ENCODE measurements at regions not wholly inside any gene's neighbourhood (a gene's known extent, or its start where the extent isn't known, plus 50 kb on each side); places are given as distances from the start of the nearest gene placed in this dataset.
A peak's percentile ranks its signal among the peaks of the same experiment; 100 is the strongest.

GRCh38 chr5:91315701-91316100, 67.4 kb downstream of the ARRDC3 start:
- Histone ChIP-seq H3K27ac (peak overlapping the region in 1 of 4 donors; percentile 85), H3K4me1 (peaks cover 38 to 42% (median 40%) of the 10 kb centered on the region in 4 donors), H3K9me3 (no peaks in the 10 kb centered on the region), H3K4me3 (no peak overlapping the region), H3K36me3 (no peaks in the 10 kb centered on the region), H3K27me3 (no peaks in the 10 kb centered on the region)
- no peak for ATAC-seq (ENCODE audit: low FRiP score in 2 of 2)
- TF ChIP-seq POLR2A (IDR thresholded peaks at IDR 0.05), result no peak
- no peak for TF ChIP-seq CTCF (IDR thresholded peaks at IDR 0.05)
- TF ChIP-seq EP300 (IDR thresholded peaks at IDR 0.05), result no peak
- TF ChIP-seq POLR2AphosphoS5 (IDR thresholded peaks at IDR 0.05), result no peak
- no peak for DNase-seq
- 86 to 91% methylated on average over 4 of the region's 4 CpGs for WGBS, 2 donors

GRCh38 chr5:91313757-91314673, 69.1 kb downstream of the ARRDC3 start:
- DNase-seq (peak in 1 of 2 donors; percentile 93), ATAC-seq (ENCODE audit: low FRiP score in 2 of 2) (peak; percentile 67 to 72)
- H3K4me1 ChIP-seq, result peaks cover 39 to 45% (median 41%) of the 10 kb centered on the region in 4 donors
- H3K27me3 ChIP-seq, result no peaks in the 10 kb centered on the region
- H3K36me3 ChIP-seq, result no peaks in the 10 kb centered on the region
- H3K4me3 ChIP-seq, result peak overlapping the region in 2 of 4 donors; percentile 7 to 9
- no peaks in the 10 kb centered on the region for H3K9me3 ChIP-seq
- H3K27ac ChIP-seq, result peak overlapping the region; percentile 85 to 91 (median 88)
- TF ChIP-seq CTCF (IDR thresholded peaks at IDR 0.05) (no peak), POLR2AphosphoS5 (IDR thresholded peaks at IDR 0.05) (peak; percentile 90 to 92), EP300 (IDR thresholded peaks at IDR 0.05) (peak in 2 of 4 donors; percentile 5 to 92), POLR2A (IDR thresholded peaks at IDR 0.05) (peak in 1 of 4 donors; percentile 77)
- WGBS, 2 donors, result 37 to 42% methylated on average over 9 of the region's 9 CpGs

GRCh38 chr5:91312698-91313097, 70.4 kb downstream of the ARRDC3 start:
- Histone ChIP-seq H3K4me3 (peak overlapping the region in 1 of 4 donors; percentile 9), H3K36me3 (no peaks in the 10 kb centered on the region), H3K4me1 (peaks cover 39 to 45% (median 41%) of the 10 kb centered on the region in 4 donors), H3K27me3 (no peaks in the 10 kb centered on the region), H3K27ac (peak overlapping the region; percentile 85 to 91 (median 88)), H3K9me3 (no peaks in the 10 kb centered on the region)
- ATAC-seq (ENCODE audit: low FRiP score in 2 of 2), result no peak
- DNase-seq, result no peak
- TF ChIP-seq CTCF (IDR thresholded peaks at IDR 0.05) (no peak), EP300 (IDR thresholded peaks at IDR 0.05) (no peak), POLR2A (IDR thresholded peaks at IDR 0.05) (no peak), POLR2AphosphoS5 (IDR thresholded peaks at IDR 0.05) (no peak)
- WGBS, 2 donors, result 56 to 73% methylated on average over 1 of the region's 1 CpG

GRCh38 chr5:91311697-91312501, 71.2 kb downstream of the ARRDC3 start:
- H3K9me3 ChIP-seq, result no peaks in the 10 kb centered on the region
- H3K27me3 ChIP-seq, result no peaks in the 10 kb centered on the region
- H3K27ac ChIP-seq, result peak overlapping the region; percentile 85 to 91 (median 88)
- H3K4me1 ChIP-seq, result peaks cover 39 to 45% (median 41%) of the 10 kb centered on the region in 4 donors
- peak; percentile 94 to 96 for ATAC-seq (ENCODE audit: low FRiP score in 2 of 2)
- H3K4me3 ChIP-seq, result no peak overlapping the region
- WGBS, 2 donors, result 4% methylated on average over 11 of the region's 11 CpGs
- TF ChIP-seq EP300 (IDR thresholded peaks at IDR 0.05), result peak in 3 of 4 donors; percentile 15 to 92 (median 78)
- peak; percentile 91 to 93 for TF ChIP-seq POLR2AphosphoS5 (IDR thresholded peaks at IDR 0.05)
- peak in 3 of 6 experiments; percentile 4 to 34 (median 26) for TF ChIP-seq CTCF (IDR thresholded peaks at IDR 0.05)
- peak in 2 of 4 donors; percentile 24 to 49 for TF ChIP-seq POLR2A (IDR thresholded peaks at IDR 0.05)
- peak in 1 of 2 donors; percentile 93 for DNase-seq
- H3K36me3 ChIP-seq, result no peaks in the 10 kb centered on the region

Measured in upper lobe of left lung (tissue), 6 donors.